ENCODE measurements at regions not wholly inside any gene's neighbourhood (a gene's known extent, or its start where the extent isn't known, plus 50 kb on each side); places are given as distances from the start of the nearest gene placed in this dataset.

GRCh38 chr2:126825316-126825715, 73.4 kb upstream of the TEX51 start:
- no peak for DNase-seq (ENCODE audit: low spot score in 2 of 2)
- 89% methylated on average over 2 of the region's 2 CpGs for WGBS
- H3K4me3 ChIP-seq = no peak overlapping the region
- H3K27ac ChIP-seq = no peak overlapping the region
- no peaks in the 10 kb centered on the region for H3K9me3 ChIP-seq
- H3K27me3 ChIP-seq = no peaks in the 10 kb centered on the region
- no peaks in the 10 kb centered on the region for H3K4me1 ChIP-seq
- TF ChIP-seq EP300 (IDR thresholded peaks at IDR 0.05) = no peak
- TF ChIP-seq CTCF (IDR thresholded peaks at IDR 0.05) = no peak
- TF ChIP-seq POLR2AphosphoS5 (IDR thresholded peaks at IDR 0.05) = no peak
- TF ChIP-seq POLR2A (IDR thresholded peaks at IDR 0.05) = no peak
- H3K36me3 ChIP-seq = no peaks in the 10 kb centered on the region

GRCh38 chr2:126826491-126826890, 72.2 kb upstream of the TEX51 start:
- H3K9me3 ChIP-seq = no peaks in the 10 kb centered on the region
- H3K4me1 ChIP-seq = no peaks in the 10 kb centered on the region
- DNase-seq (ENCODE audit: low spot score in 2 of 2) = no peak
- no peak overlapping the region for H3K4me3 ChIP-seq
- H3K36me3 ChIP-seq = no peaks in the 10 kb centered on the region
- TF ChIP-seq EP300 (IDR thresholded peaks at IDR 0.05) (no peak), POLR2A (IDR thresholded peaks at IDR 0.05) (no peak), CTCF (IDR thresholded peaks at IDR 0.05) (no peak), POLR2AphosphoS5 (IDR thresholded peaks at IDR 0.05) (no peak)
- H3K27ac ChIP-seq = no peak overlapping the region
- no peaks in the 10 kb centered on the region for H3K27me3 ChIP-seq
- 78% methylated on average over 1 of the region's 1 CpG for WGBS

- H3K4me3 ChIP-seq = no peak overlapping the region
- WGBS = 72% methylated on average over 8 of the region's 8 CpGs
- no peaks in the 10 kb centered on the region for H3K27me3 ChIP-seq
- no peak for DNase-seq (ENCODE audit: low spot score in 2 of 2)
- no peaks in the 10 kb centered on the region for H3K9me3 ChIP-seq
- H3K36me3 ChIP-seq = no peaks in the 10 kb centered on the region
- H3K27ac ChIP-seq = no peak overlapping the region
- TF ChIP-seq EP300 (IDR thresholded peaks at IDR 0.05) (no peak), CTCF (IDR thresholded peaks at IDR 0.05) (no peak), POLR2A (IDR thresholded peaks at IDR 0.05) (no peak)
- no peaks in the 10 kb centered on the region for H3K4me1 ChIP-seq
Measured at GRCh38 chr2:126827371-126827770, 71.3 kb upstream of the TEX51 start.

DNA sequence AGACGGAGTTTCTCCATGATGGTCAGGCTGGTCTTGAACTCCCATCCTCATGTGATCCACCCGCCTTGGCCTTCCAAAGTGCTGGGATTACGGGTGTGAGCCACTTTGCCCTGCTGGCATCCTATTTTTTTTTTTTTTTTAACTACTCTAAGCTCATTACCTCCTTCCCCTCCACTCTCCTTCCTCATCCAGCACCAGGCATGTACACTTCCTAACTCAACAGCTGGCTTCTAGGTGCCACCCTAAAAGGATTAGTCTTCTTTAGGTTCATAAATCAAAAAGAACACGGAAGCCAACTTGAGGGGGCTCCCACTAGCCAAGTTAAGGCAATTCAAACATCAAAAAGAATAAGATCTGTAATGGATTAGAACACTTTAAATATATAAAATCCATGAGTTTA, 70.6 kb upstream of the TEX51 start:
- TF ChIP-seq CTCF (IDR thresholded peaks at IDR 0.05) (no peak), EP300 (IDR thresholded peaks at IDR 0.05) (no peak), POLR2AphosphoS5 (IDR thresholded peaks at IDR 0.05) (no peak), POLR2A (IDR thresholded peaks at IDR 0.05) (no peak)
- no peak overlapping the region for H3K4me3 ChIP-seq
- no peaks in the 10 kb centered on the region for H3K36me3 ChIP-seq
- H3K27ac ChIP-seq = no peak overlapping the region
- no peaks in the 10 kb centered on the region for H3K4me1 ChIP-seq
- DNase-seq (ENCODE audit: low spot score in 2 of 2) = no peak
- no peaks in the 10 kb centered on the region for H3K27me3 ChIP-seq
- no peaks in the 10 kb centered on the region for H3K9me3 ChIP-seq
- 84% methylated on average over 4 of the region's 4 CpGs for WGBS

DNA sequence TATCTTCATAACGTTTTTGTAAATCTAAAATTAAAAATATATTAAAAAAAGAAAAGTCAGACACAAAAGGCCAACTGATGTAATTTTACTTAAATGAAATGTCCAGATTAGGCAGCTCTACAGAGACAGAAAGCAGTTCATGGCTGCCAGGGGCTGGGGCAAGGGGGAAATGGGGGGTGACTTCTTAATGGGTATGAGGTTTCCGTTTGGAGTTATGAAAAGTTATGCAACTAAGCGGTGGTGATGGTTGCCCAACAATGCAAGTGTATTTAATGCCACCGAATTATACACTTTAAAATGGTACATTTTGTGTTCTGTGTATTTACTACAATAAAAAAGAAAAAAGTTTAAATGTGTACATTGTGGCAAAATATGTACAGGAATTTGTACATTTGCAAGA, 70.2 kb upstream of the TEX51 start:
- TF ChIP-seq POLR2A (IDR thresholded peaks at IDR 0.05) (no peak), CTCF (IDR thresholded peaks at IDR 0.05) (no peak), EP300 (IDR thresholded peaks at IDR 0.05) (no peak), POLR2AphosphoS5 (IDR thresholded peaks at IDR 0.05) (no peak)
- Histone ChIP-seq H3K9me3 (no peaks in the 10 kb centered on the region), H3K36me3 (no peaks in the 10 kb centered on the region), H3K27me3 (no peaks in the 10 kb centered on the region), H3K4me3 (no peak overlapping the region), H3K4me1 (no peaks in the 10 kb centered on the region), H3K27ac (no peak overlapping the region)
- WGBS = 72% methylated on average over 4 of the region's 4 CpGs
- DNase-seq (ENCODE audit: low spot score in 2 of 2) = no peak

All from suprapubic skin (tissue), 4 donors.